ENCODE measurements at regions not wholly inside any gene's neighbourhood (a gene's known extent, or its start where the extent isn't known, plus 50 kb on each side); places are given as distances from the start of the nearest gene placed in this dataset.

- no peak overlapping the region for H3K4me3 ChIP-seq (ENCODE audit: low read depth, low read length)
- TF ChIP-seq, protein P1, sequence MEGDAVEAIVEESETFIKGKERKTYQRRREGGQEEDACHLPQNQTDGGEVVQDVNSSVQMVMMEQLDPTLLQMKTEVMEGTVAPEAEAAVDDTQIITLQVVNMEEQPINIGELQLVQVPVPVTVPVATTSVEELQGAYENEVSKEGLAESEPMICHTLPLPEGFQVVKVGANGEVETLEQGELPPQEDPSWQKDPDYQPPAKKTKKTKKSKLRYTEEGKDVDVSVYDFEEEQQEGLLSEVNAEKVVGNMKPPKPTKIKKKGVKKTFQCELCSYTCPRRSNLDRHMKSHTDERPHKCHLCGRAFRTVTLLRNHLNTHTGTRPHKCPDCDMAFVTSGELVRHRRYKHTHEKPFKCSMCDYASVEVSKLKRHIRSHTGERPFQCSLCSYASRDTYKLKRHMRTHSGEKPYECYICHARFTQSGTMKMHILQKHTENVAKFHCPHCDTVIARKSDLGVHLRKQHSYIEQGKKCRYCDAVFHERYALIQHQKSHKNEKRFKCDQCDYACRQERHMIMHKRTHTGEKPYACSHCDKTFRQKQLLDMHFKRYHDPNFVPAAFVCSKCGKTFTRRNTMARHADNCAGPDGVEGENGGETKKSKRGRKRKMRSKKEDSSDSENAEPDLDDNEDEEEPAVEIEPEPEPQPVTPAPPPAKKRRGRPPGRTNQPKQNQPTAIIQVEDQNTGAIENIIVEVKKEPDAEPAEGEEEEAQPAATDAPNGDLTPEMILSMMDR (IDR thresholded peaks at IDR 0.05; ENCODE audit: low read depth, low read length): no peak
These were observed 176.4 kb downstream of the HSD17B3 start for GRCh38 chr9:96125624-96126023.

DNA sequence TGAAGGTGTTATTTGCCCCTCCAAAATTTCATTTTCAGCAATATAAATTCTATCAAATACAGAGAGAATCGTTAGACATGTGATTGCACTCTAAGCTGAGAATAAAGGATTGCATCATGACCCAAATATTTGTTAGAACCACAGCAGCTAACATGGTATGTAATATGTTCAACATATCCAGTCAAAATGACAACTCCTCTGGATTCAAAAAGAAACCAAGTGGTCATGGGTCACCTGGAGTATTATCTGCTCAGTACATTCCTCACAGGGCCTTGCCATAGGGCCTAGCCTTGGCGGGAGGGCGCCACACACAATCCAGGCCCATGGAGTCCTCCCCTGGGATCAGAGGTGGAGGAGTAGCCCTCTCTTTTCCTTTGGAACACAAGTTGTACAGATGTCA is 179.2 kb downstream of the HSD17B3 start:
- H3K4me3 ChIP-seq (ENCODE audit: low read depth, low read length): no peak overlapping the region
- TF ChIP-seq, protein P1 (IDR thresholded peaks at IDR 0.05; ENCODE audit: low read depth, low read length): no peak

DNA sequence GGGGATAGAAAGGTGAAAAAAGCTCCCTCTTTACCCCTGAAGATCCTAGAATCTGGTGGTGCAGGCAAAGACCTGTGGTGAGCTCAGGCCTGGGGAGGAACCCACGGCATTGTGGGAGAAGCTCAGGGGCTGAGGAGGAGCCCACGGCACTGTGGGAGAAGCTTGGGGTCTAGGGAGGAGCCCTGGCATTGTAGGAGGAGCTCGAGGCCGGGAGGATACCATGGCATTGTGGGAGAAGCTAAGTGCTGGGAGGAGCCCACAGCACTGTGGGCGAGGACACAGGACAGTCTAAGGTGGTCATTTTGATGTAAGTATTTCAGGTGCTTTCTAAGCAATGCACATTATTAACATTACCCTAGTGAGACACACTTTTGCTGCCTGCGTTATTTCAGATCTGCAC is 179.7 kb downstream of the HSD17B3 start:
- TF ChIP-seq, protein P1 (IDR thresholded peaks at IDR 0.05; ENCODE audit: low read depth, low read length): no peak
- no peak overlapping the region for H3K4me3 ChIP-seq (ENCODE audit: low read depth, low read length)

DNA sequence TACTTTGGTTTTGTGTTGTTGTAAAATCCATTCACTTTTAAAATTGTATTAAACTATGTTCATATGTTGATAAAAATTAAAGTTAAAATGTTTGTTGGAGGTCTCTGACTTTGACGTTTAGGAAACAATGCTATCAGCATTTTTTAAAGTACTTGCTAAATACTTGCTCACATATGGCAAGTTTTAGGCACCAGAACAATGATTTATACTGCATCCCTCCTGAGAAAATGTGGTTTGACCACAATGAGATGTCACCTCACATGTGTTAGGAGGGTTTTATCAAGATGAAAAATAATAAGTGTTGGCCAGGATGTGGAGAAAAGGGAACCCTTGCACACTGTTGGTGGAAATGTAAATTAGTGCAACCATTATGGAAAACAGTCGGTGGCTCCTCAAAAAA is 180.8 kb downstream of the HSD17B3 start:
- no peak overlapping the region for H3K4me3 ChIP-seq (ENCODE audit: low read depth, low read length)
- TF ChIP-seq, protein P1 (IDR thresholded peaks at IDR 0.05; ENCODE audit: low read depth, low read length): no peak

- H3K4me3 ChIP-seq (ENCODE audit: low read depth, low read length): no peak overlapping the region
- TF ChIP-seq, protein P1 (IDR thresholded peaks at IDR 0.05; ENCODE audit: low read depth, low read length): no peak
These were observed 184.4 kb downstream of the HSD17B3 start for GRCh38 chr9:96117398-96118080.

- TF ChIP-seq, protein P1 (IDR thresholded peaks at IDR 0.05; ENCODE audit: low read depth, low read length): no peak
These were observed 185.5 kb downstream of the HSD17B3 start for GRCh38 chr9:96116275-96117064.

DNA sequence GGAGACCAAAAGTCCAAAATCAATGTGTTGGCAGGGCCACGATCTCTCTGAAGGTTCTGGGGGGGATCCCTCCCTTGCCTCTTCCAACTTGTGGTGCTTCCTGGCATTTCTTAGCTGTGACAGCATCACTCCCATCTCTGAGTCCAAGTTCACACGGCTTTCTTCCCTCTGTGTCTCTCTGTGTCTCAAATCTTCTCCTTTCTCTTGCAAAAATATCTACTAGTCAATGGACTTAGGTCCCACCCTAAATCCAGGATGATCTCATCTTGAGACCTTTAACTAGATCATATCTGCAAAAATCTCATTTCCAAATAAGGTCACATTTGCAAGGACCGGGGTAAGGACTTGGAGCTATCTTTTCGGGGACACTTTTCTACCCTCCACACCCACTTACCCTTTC is 186.1 kb downstream of the HSD17B3 start:
- TF ChIP-seq, protein P1 (IDR thresholded peaks at IDR 0.05; ENCODE audit: low read depth, low read length): no peak
- H3K4me3 ChIP-seq (ENCODE audit: low read depth, low read length): no peak overlapping the region

More at GRCh38 chr9:96116275-96117064, 185.5 kb downstream of the HSD17B3 start:
- no peak overlapping the region for H3K4me3 ChIP-seq (ENCODE audit: low read depth, low read length)
